ENCODE measurements at regions not wholly inside any gene's neighbourhood (a gene's known extent, or its start where the extent isn't known, plus 50 kb on each side); places are given as distances from the start of the nearest gene placed in this dataset.

GRCh38 chr22:23522623-23523251, 57.4 kb downstream of the IGLL1 start:
- no peak for FAIRE-seq
- no peak for DNase-seq (ENCODE audit: low read depth)
- TF ChIP-seq, protein P1, sequence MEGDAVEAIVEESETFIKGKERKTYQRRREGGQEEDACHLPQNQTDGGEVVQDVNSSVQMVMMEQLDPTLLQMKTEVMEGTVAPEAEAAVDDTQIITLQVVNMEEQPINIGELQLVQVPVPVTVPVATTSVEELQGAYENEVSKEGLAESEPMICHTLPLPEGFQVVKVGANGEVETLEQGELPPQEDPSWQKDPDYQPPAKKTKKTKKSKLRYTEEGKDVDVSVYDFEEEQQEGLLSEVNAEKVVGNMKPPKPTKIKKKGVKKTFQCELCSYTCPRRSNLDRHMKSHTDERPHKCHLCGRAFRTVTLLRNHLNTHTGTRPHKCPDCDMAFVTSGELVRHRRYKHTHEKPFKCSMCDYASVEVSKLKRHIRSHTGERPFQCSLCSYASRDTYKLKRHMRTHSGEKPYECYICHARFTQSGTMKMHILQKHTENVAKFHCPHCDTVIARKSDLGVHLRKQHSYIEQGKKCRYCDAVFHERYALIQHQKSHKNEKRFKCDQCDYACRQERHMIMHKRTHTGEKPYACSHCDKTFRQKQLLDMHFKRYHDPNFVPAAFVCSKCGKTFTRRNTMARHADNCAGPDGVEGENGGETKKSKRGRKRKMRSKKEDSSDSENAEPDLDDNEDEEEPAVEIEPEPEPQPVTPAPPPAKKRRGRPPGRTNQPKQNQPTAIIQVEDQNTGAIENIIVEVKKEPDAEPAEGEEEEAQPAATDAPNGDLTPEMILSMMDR (IDR thresholded peaks at IDR 0.05; ENCODE audit: insufficient read depth, low read length, severe bottlenecking) = no peak
- Histone ChIP-seq H3K36me3 (ENCODE audit: control insufficient read depth, insufficient read depth, low read length) (no peaks in the 10 kb centered on the region), H3K4me3 (ENCODE audit: low read depth, low read length) (no peak overlapping the region), H3K27me3 (ENCODE audit: control insufficient read depth, insufficient read depth, low read length) (peaks cover 13% of the 10 kb centered on the region)

- H3K36me3 ChIP-seq (ENCODE audit: control insufficient read depth, insufficient read depth, low read length) = no peaks in the 10 kb centered on the region
- FAIRE-seq (no peak), DNase-seq (ENCODE audit: low read depth) (peak; percentile 38)
- peak overlapping the region; percentile 24 for H3K4me3 ChIP-seq (ENCODE audit: low read depth, low read length)
- H3K27me3 ChIP-seq (ENCODE audit: control insufficient read depth, insufficient read depth, low read length) = peaks cover 13% of the 10 kb centered on the region
- TF ChIP-seq, protein P1 (IDR thresholded peaks at IDR 0.05; ENCODE audit: insufficient read depth, low read length, severe bottlenecking) = no peak
Measured at GRCh38 chr22:23521441-23522113, 58.5 kb downstream of the IGLL1 start.

- FAIRE-seq (no peak), DNase-seq (ENCODE audit: low read depth) (no peak)
- peaks cover 13% of the 10 kb centered on the region for H3K27me3 ChIP-seq (ENCODE audit: control insufficient read depth, insufficient read depth, low read length)
- TF ChIP-seq, protein P1 (IDR thresholded peaks at IDR 0.05; ENCODE audit: insufficient read depth, low read length, severe bottlenecking) = no peak
- no peak overlapping the region for H3K4me3 ChIP-seq (ENCODE audit: low read depth, low read length)
- H3K36me3 ChIP-seq (ENCODE audit: control insufficient read depth, insufficient read depth, low read length) = no peaks in the 10 kb centered on the region
Measured at GRCh38 chr22:23520863-23521440, 59.1 kb downstream of the IGLL1 start.

GRCh38 chr22:23519442-23520157, 60.5 kb downstream of the IGLL1 start:
- DNase-seq (ENCODE audit: low read depth) = no peak
- TF ChIP-seq, protein P1 (IDR thresholded peaks at IDR 0.05; ENCODE audit: insufficient read depth, low read length, severe bottlenecking) = no peak
- H3K27me3 ChIP-seq (ENCODE audit: control insufficient read depth, insufficient read depth, low read length) = peaks cover 13% of the 10 kb centered on the region
- no peak for FAIRE-seq
- H3K4me3 ChIP-seq (ENCODE audit: low read depth, low read length) = no peak overlapping the region
- H3K36me3 ChIP-seq (ENCODE audit: control insufficient read depth, insufficient read depth, low read length) = no peaks in the 10 kb centered on the region

- DNase-seq (ENCODE audit: low read depth) (no peak), FAIRE-seq (no peak)
- Histone ChIP-seq H3K36me3 (ENCODE audit: control insufficient read depth, insufficient read depth, low read length) (no peaks in the 10 kb centered on the region), H3K4me3 (ENCODE audit: low read depth, low read length) (no peak overlapping the region), H3K27me3 (ENCODE audit: control insufficient read depth, insufficient read depth, low read length) (peaks cover 13% of the 10 kb centered on the region)
- TF ChIP-seq, protein P1 (IDR thresholded peaks at IDR 0.05; ENCODE audit: insufficient read depth, low read length, severe bottlenecking) = no peak
Measured at GRCh38 chr22:23518376-23519187, 61.5 kb downstream of the IGLL1 start.

All from bronchial epithelial cell (primary cell).